OCI-LY7 (cell line): ENCODE measurements at regions not wholly inside any gene's neighbourhood (a gene's known extent, or its start where the extent isn't known, plus 50 kb on each side); places are given as distances from the start of the nearest gene placed in this dataset.

Source experiments
- BruUV-seq: library from RNA; stranded (reverse); fragments of 400-500 nt; replicated peaks from 2 replicates; lab custom pipeline; 2021; lab: Mats Ljungman, UMichigan
- CTCF ChIA-PET: fragments of 300-600 bp; sonication (Branson Sonifier 250); formaldehyde crosslinking; loops from one replicate; lab custom pipeline; 2022; ENCODE audit warnings: antibody characterized with exemption; ENCODE audit not compliant: unreplicated experiment; lab: Charles Lee
- POLR2A ChIA-PET: fragments of 300-600 bp; sonication (Branson Sonifier 250); formaldehyde crosslinking; loops from one replicate; lab custom pipeline; 2022; ENCODE audit warnings: antibody characterized with exemption; lab: Charles Lee
- DNase-seq: peaks from one replicate; pipeline ENCODE4 v3.0.0-alpha.2; 2015; ENCODE audit warnings: low spot score
- H2AFZ ChIP-seq: fragments of 200-600 bp; sonication (generic), shearing (Covaris generic); 2 replicates; pipeline ENCODE4 v1.6.1; 2014; ENCODE audit warnings: mild to moderate bottlenecking, antibody characterized with exemption, low read length, moderate library complexity
- H3K27ac ChIP-seq: fragments of 200-600 bp; sonication (generic); 2 replicates; pipeline ENCODE4 v1.5.1; 2014; ENCODE audit warnings: mixed run types, low read depth, mild to moderate bottlenecking, moderate library complexity, low read length, inconsistent platforms; ENCODE audit not compliant: poor library complexity, severe bottlenecking
- H3K36me3 ChIP-seq: fragments of 200-600 bp; sonication (generic); 2 replicates; pipeline ENCODE4 v1.6.1; 2014; ENCODE audit warnings: mild to moderate bottlenecking, antibody characterized with exemption, low read length, moderate library complexity, mixed read lengths; ENCODE audit not compliant: insufficient read depth
- H3K4me1 ChIP-seq: fragments of 200-600 bp; sonication (generic); 2 replicates; pipeline ENCODE4 v1.5.1; 2014; ENCODE audit warnings: mild to moderate bottlenecking, low read length; ENCODE audit not compliant: insufficient read depth, poor library complexity, severe bottlenecking
- H3K4me2 ChIP-seq: fragments of 200-600 bp; sonication (generic); 2 replicates; pipeline ENCODE4 v1.6.1; 2014; ENCODE audit warnings: mild to moderate bottlenecking, low read length
- H3K4me3 ChIP-seq: fragments of 200-600 bp; sonication (generic); 2 replicates; pipeline ENCODE4 v1.5.1; 2014; ENCODE audit warnings: mild to moderate bottlenecking, low read depth, low read length; ENCODE audit not compliant: poor library complexity, severe bottlenecking
- H3K79me2 ChIP-seq: fragments of 200-600 bp; sonication (generic); 2 replicates; pipeline ENCODE4 v1.6.1; 2016; ENCODE audit warnings: low read depth, mild to moderate bottlenecking, low read length, moderate library complexity, mixed read lengths; ENCODE audit not compliant: insufficient read depth
- H3K9me2 ChIP-seq: fragments of 200-600 bp; sonication (generic); 2 replicates; pipeline ENCODE4 v1.6.1; 2016; ENCODE audit warnings: mild to moderate bottlenecking, low read length, mixed read lengths; ENCODE audit not compliant: insufficient read depth
- H3K9me3 ChIP-seq: fragments of 200-600 bp; sonication (generic); 2 replicates; pipeline ENCODE4 v1.6.1; 2014; ENCODE audit warnings: mild to moderate bottlenecking, mixed run types, low read length, mixed read lengths
- H4K20me1 ChIP-seq: fragments of 200-600 bp; sonication (generic); 2 replicates; pipeline ENCODE4 v1.6.1; 2014; ENCODE audit warnings: mild to moderate bottlenecking, antibody characterized with exemption, low read length, moderate library complexity, mixed read lengths; ENCODE audit not compliant: insufficient read depth
- CTCF ChIP-seq: fragments of 200-600 bp; sonication (generic); conservative IDR thresholded peaks from 2 replicates; pipeline ENCODE4 v1.5.1; 2014; ENCODE audit warnings: mild to moderate bottlenecking, antibody characterized with exemption, low read length, moderate library complexity, mixed read lengths
- EZH2phosphoT487 ChIP-seq: fragments of 200-600 bp; sonication (generic); IDR thresholded peaks from 2 replicates; pipeline ENCODE4 v1.6.1; 2018; ENCODE audit warnings: low read depth, borderline replicate concordance, mild to moderate bottlenecking, mixed run types, antibody characterized with exemption, low read length, moderate library complexity, mixed read lengths
- intact Hi-C: fragments of 100-400 bp; cut with micrococcal nuclease; formaldehyde crosslinking; loops from one replicate; pipeline ENCODE4 v1.10.0; 2022; ENCODE audit not compliant: unreplicated experiment

- Histone ChIP-seq H3K9me2 (no peaks in the 10 kb centered on the region), H4K20me1 (no peaks in the 10 kb centered on the region), H3K4me2 (no peak overlapping the region), H3K4me1 (no peaks in the 10 kb centered on the region), H3K4me3 (no peak overlapping the region), H3K9me3 (no peaks in the 10 kb centered on the region), H2AFZ (no peak overlapping the region), H3K79me2 (no peaks in the 10 kb centered on the region), H3K27ac (no peak overlapping the region), H3K36me3 (no peaks in the 10 kb centered on the region)
- POLR2A ChIA-PET, result no interaction called here
- no TSS peak for BruUV-seq
- intact Hi-C loops, result no loop called here
- DNase-seq, result no peak
- TF ChIP-seq EZH2phosphoT487, result no peak
- no peak for TF ChIP-seq CTCF
- CTCF ChIA-PET, result no interaction called here
Observed at GRCh38 chr4:14496408-14496807, 505.9 kb upstream of the CPEB2 start.

GRCh38 chr4:14496969-14497368, 505.3 kb upstream of the CPEB2 start:
- H3K9me2 ChIP-seq, result no peaks in the 10 kb centered on the region
- CTCF ChIA-PET, result no interaction called here
- no peaks in the 10 kb centered on the region for H3K36me3 ChIP-seq
- H3K9me3 ChIP-seq, result no peaks in the 10 kb centered on the region
- no peak overlapping the region for H3K4me3 ChIP-seq
- no peaks in the 10 kb centered on the region for H3K4me1 ChIP-seq
- no peaks in the 10 kb centered on the region for H3K79me2 ChIP-seq
- H3K4me2 ChIP-seq, result no peak overlapping the region
- H2AFZ ChIP-seq, result no peak overlapping the region
- intact Hi-C loops, result no loop called here
- H3K27ac ChIP-seq, result no peak overlapping the region
- no TSS peak for BruUV-seq
- no peaks in the 10 kb centered on the region for H4K20me1 ChIP-seq
- POLR2A ChIA-PET, result interaction anchor here (0.6 kb wide), 1 partner anchor 120 kb away, joined by 3 read pairs; no protein-coding TSS in a partner anchor
- TF ChIP-seq CTCF (no peak), EZH2phosphoT487 (no peak)
- no peak for DNase-seq

- H3K9me2 ChIP-seq, result no peaks in the 10 kb centered on the region
- no TSS peak for BruUV-seq
Observed at GRCh38 chr4:14504162-14504561, 498.1 kb upstream of the CPEB2 start.

More at GRCh38 chr4:14504162-14504561, 498.1 kb upstream of the CPEB2 start:
- TF ChIP-seq EZH2phosphoT487 (no peak), CTCF (no peak)
- intact Hi-C loops, result no loop called here
- POLR2A ChIA-PET, result no interaction called here
- no peaks in the 10 kb centered on the region for H3K4me1 ChIP-seq
- no peak overlapping the region for H3K4me3 ChIP-seq
- H3K79me2 ChIP-seq, result no peaks in the 10 kb centered on the region
- H4K20me1 ChIP-seq, result no peaks in the 10 kb centered on the region
- no peak overlapping the region for H3K4me2 ChIP-seq
- DNase-seq, result no peak
- H3K9me3 ChIP-seq, result no peaks in the 10 kb centered on the region
- H2AFZ ChIP-seq, result no peak overlapping the region
- CTCF ChIA-PET, result no interaction called here
- H3K27ac ChIP-seq, result no peak overlapping the region
- H3K36me3 ChIP-seq, result no peaks in the 10 kb centered on the region
